K562 (cell line): ENCODE measurements at regions not wholly inside any gene's neighbourhood (a gene's known extent, or its start where the extent isn't known, plus 50 kb on each side); places are given as distances from the start of the nearest gene placed in this dataset.

Source experiments
- CSDE1 ChIP-seq, 2 experiments: fragments of 450-650 bp; IDR thresholded peaks; 2 replicates each; pipeline ENCODE4 v1.6.1; 2016; ENCODE audit warnings: mild to moderate bottlenecking in 1 of 2
- HNRNPUL1 ChIP-seq: fragments of 200-400 bp; formaldehyde crosslinking; IDR thresholded peaks from 2 replicates; pipeline ENCODE4 v1.6.1; 2017; ENCODE audit warnings: low read length
- JUND ChIP-seq, 2 experiments: IDR thresholded peaks; 2 replicates in 1 of 2; 3 replicates in 1 of 2; pipeline ENCODE4 v1.6.1; 2011; ENCODE audit warnings: borderline replicate concordance in 2 of 2, low read depth in 2 of 2, low read length in 2 of 2, improper control_type of control experiment in 1 of 2, missing biosample characterization in 1 of 2, missing genetic modification characterization in 1 of 2, missing genetic modification reagents in 1 of 2
- NUFIP1 ChIP-seq: fragments of 450-650 bp; IDR thresholded peaks from 2 replicates; pipeline ENCODE4 v1.6.1; 2018; ENCODE audit not compliant: partially characterized antibody
- TAF7 ChIP-seq: fragments of 450-650 bp; IDR thresholded peaks from 2 replicates; pipeline ENCODE4 v1.6.1; 2016; ENCODE audit warnings: missing genetic modification characterization, missing compliant biosample characterization
- ZNF217 ChIP-seq: sonication (generic); formaldehyde crosslinking; IDR thresholded peaks from 2 replicates; pipeline ENCODE4 v1.8.0; 2022; ENCODE audit warnings: mild to moderate bottlenecking, missing genetic modification reagents
- TF ChIP-seq, protein P1 (sequence below): fragments of 450-650 bp; IDR thresholded peaks from 2 replicates; pipeline ENCODE4 v1.6.1; 2016; ENCODE audit warnings: mild to moderate bottlenecking
- TF ChIP-seq, protein P2 (sequence below), 2 experiments: fragments of 150-350 bp in 1 of 2; IDR thresholded peaks; 2 replicates each; pipeline ENCODE4 v1.6.1; 2012 to 2016; ENCODE audit warnings: low read depth in 2 of 2, low read length in 2 of 2, mild to moderate bottlenecking in 1 of 2, moderate library complexity in 1 of 2
- TF ChIP-seq, protein P3 (sequence below): fragments of 450-650 bp; IDR thresholded peaks from 2 replicates; pipeline ENCODE4 v1.7.1; 2018; ENCODE audit warnings: mild to moderate bottlenecking, low read depth; ENCODE audit not compliant: partially characterized antibody

DNA sequence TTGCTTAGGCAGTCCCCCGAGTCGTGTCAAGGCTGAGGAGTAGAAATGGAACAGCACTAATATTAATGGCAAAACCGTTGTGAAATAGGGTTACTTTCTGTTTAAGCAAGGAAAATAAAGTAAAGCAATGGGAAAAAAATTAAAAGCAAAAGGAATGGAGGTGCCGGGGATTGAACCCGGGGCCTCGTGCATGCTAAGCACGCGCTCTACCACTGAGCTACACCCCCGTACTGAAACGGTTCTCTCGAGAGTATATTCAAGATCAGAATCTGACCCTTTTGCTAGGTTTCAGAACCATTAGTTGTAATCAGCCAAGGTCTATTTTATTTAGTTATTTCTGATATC, 85.5 kb downstream of the TRIM27 start (continued):
- TF ChIP-seq, protein P1, sequence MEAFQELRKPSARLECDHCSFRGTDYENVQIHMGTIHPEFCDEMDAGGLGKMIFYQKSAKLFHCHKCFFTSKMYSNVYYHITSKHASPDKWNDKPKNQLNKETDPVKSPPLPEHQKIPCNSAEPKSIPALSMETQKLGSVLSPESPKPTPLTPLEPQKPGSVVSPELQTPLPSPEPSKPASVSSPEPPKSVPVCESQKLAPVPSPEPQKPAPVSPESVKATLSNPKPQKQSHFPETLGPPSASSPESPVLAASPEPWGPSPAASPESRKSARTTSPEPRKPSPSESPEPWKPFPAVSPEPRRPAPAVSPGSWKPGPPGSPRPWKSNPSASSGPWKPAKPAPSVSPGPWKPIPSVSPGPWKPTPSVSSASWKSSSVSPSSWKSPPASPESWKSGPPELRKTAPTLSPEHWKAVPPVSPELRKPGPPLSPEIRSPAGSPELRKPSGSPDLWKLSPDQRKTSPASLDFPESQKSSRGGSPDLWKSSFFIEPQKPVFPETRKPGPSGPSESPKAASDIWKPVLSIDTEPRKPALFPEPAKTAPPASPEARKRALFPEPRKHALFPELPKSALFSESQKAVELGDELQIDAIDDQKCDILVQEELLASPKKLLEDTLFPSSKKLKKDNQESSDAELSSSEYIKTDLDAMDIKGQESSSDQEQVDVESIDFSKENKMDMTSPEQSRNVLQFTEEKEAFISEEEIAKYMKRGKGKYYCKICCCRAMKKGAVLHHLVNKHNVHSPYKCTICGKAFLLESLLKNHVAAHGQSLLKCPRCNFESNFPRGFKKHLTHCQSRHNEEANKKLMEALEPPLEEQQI, result peak; percentile 67; the same call in 1 of the 2 replicates
- TF ChIP-seq, protein P2, sequence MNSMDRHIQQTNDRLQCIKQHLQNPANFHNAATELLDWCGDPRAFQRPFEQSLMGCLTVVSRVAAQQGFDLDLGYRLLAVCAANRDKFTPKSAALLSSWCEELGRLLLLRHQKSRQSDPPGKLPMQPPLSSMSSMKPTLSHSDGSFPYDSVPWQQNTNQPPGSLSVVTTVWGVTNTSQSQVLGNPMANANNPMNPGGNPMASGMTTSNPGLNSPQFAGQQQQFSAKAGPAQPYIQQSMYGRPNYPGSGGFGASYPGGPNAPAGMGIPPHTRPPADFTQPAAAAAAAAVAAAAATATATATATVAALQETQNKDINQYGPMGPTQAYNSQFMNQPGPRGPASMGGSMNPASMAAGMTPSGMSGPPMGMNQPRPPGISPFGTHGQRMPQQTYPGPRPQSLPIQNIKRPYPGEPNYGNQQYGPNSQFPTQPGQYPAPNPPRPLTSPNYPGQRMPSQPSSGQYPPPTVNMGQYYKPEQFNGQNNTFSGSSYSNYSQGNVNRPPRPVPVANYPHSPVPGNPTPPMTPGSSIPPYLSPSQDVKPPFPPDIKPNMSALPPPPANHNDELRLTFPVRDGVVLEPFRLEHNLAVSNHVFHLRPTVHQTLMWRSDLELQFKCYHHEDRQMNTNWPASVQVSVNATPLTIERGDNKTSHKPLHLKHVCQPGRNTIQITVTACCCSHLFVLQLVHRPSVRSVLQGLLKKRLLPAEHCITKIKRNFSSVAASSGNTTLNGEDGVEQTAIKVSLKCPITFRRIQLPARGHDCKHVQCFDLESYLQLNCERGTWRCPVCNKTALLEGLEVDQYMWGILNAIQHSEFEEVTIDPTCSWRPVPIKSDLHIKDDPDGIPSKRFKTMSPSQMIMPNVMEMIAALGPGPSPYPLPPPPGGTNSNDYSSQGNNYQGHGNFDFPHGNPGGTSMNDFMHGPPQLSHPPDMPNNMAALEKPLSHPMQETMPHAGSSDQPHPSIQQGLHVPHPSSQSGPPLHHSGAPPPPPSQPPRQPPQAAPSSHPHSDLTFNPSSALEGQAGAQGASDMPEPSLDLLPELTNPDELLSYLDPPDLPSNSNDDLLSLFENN (IDR thresholded peaks at IDR 0.05; ENCODE audit: low read depth in 2 of 2, low read length in 2 of 2), result no peak
- TF ChIP-seq ZNF217 (CRISPR knock-in tag) (no peak), NUFIP1 (peak; percentile 81), HNRNPUL1 (no peak), JUND (IDR thresholded peaks at IDR 0.05; ENCODE audit: borderline replicate concordance, low read depth, low read length) (0 out of 2 replicates have a peak, but pooled peaks have one; percentile 9), JUND (tag; IDR thresholded peaks at IDR 0.05; ENCODE audit: borderline replicate concordance, low read depth, low read length) (no peak), CSDE1 (IDR thresholded peaks at IDR 0.05) (peak in 1 of 2 experiments; percentile 89; a peak in 2 of 4 replicates), TAF7 (tag) (peak; percentile 55; the same call in 1 of the 2 replicates)
- TF ChIP-seq, protein P3, sequence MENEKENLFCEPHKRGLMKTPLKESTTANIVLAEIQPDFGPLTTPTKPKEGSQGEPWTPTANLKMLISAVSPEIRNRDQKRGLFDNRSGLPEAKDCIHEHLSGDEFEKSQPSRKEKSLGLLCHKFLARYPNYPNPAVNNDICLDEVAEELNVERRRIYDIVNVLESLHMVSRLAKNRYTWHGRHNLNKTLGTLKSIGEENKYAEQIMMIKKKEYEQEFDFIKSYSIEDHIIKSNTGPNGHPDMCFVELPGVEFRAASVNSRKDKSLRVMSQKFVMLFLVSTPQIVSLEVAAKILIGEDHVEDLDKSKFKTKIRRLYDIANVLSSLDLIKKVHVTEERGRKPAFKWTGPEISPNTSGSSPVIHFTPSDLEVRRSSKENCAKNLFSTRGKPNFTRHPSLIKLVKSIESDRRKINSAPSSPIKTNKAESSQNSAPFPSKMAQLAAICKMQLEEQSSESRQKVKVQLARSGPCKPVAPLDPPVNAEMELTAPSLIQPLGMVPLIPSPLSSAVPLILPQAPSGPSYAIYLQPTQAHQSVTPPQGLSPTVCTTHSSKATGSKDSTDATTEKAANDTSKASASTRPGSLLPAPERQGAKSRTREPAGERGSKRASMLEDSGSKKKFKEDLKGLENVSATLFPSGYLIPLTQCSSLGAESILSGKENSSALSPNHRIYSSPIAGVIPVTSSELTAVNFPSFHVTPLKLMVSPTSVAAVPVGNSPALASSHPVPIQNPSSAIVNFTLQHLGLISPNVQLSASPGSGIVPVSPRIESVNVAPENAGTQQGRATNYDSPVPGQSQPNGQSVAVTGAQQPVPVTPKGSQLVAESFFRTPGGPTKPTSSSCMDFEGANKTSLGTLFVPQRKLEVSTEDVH, result no peak
